Stimulated activated CD8-positive, alpha-beta memory T cell treated with anti-CD3 and anti-CD28 coated beads, Interleukin-12 subunit alpha, Interleukin-12 subunit beta, amount 100 ng/mL, for 24 hours (primary cell): ENCODE measurements at regions not wholly inside any gene's neighbourhood (a gene's known extent, or its start where the extent isn't known, plus 50 kb on each side); places are given as distances from the start of the nearest gene placed in this dataset.
"Not testable (repeated sequence)": the region's sequence is repeated elsewhere in the genome, so short reads cannot be mapped to it uniquely, and the experiment has no call there.

Experiments
- DNase-seq: peaks from one replicate; pipeline ENCODE4 v3.0.0-alpha.2; 2020; ENCODE audit errors: extremely low read depth

GRCh38 chr5:42989190-42989589 is 50.9 kb downstream of the ANXA2R start:
- no peak for DNase-seq

GRCh38 chr5:42988568-42988967 is 51.6 kb downstream of the ANXA2R start:
- DNase-seq: no peak

- DNase-seq: no peak
These were observed 54.7 kb downstream of the ANXA2R start for GRCh38 chr5:42985129-42986037.

- DNase-seq: no peak
These were observed 55.8 kb downstream of the ANXA2R start for GRCh38 chr5:42984307-42984706.

- no peak for DNase-seq
These were observed 58.0 kb downstream of the ANXA2R start for GRCh38 chr5:42982107-42982622.

- DNase-seq: not testable (repeated sequence)
These were observed 58.6 kb downstream of the ANXA2R start for GRCh38 chr5:42981417-42982106.

GRCh38 chr5:42981015-42981414 is 59.1 kb downstream of the ANXA2R start:
- DNase-seq: not testable (repeated sequence)

GRCh38 chr5:42980391-42980790 is 59.7 kb downstream of the ANXA2R start:
- DNase-seq: not testable (repeated sequence)

GRCh38 chr5:42979242-42979641 is 60.9 kb downstream of the ANXA2R start:
- not testable (repeated sequence) for DNase-seq

GRCh38 chr5:42974536-42974935 is 65.6 kb downstream of the ANXA2R start:
- DNase-seq: no peak

- no peak for DNase-seq
These were observed 69.2 kb downstream of the ANXA2R start for GRCh38 chr5:42970636-42971559.

GRCh38 chr5:42965934-42966333 is 74.2 kb downstream of the ANXA2R start:
- DNase-seq: no peak

GRCh38 chr5:42963412-42963811 is 76.7 kb downstream of the ANXA2R start:
- DNase-seq: no peak

GRCh38 chr5:42962124-42962523 is 78.0 kb downstream of the ANXA2R start:
- DNase-seq: no peak

GRCh38 chr5:42960506-42960905 is 79.6 kb downstream of the ANXA2R start:
- no peak for DNase-seq

- DNase-seq: no peak
These were observed 83.6 kb downstream of the ANXA2R start for GRCh38 chr5:42956551-42956950.

GRCh38 chr5:42953041-42953440 is 87.1 kb downstream of the ANXA2R start:
- DNase-seq: no peak

GRCh38 chr5:42952578-42952974 is 87.5 kb downstream of the ANXA2R start:
- DNase-seq: no peak

GRCh38 chr5:42951293-42951840 is 88.8 kb downstream of the ANXA2R start:
- peak; percentile 42 for DNase-seq

GRCh38 chr5:42950456-42951292 is 89.4 kb downstream of the ANXA2R start:
- DNase-seq: no peak

- no peak for DNase-seq
These were observed 90.0 kb downstream of the ANXA2R start for GRCh38 chr5:42950116-42950455.
